GM10266 (cell line): ENCODE measurements at regions not wholly inside any gene's neighbourhood (a gene's known extent, or its start where the extent isn't known, plus 50 kb on each side); places are given as distances from the start of the nearest gene placed in this dataset.

Experiments
- DNase-seq: peaks from one replicate; pipeline ENCODE4 v3.0.0; 2012; ENCODE audit errors: extremely low spot score
- CTCF ChIP-seq: IDR thresholded peaks from 2 replicates; pipeline ENCODE4 v1.5.1; 2012; ENCODE audit warnings: mild to moderate bottlenecking, low read depth; ENCODE audit not compliant: control insufficient read depth, insufficient read depth; ENCODE audit errors: missing control alignments

- DNase-seq = no peak
- no peak for TF ChIP-seq CTCF
These were observed 53.5 kb upstream of the ARL8B start for GRCh38 chr3:5068531-5069050.

- no peak for TF ChIP-seq CTCF
- no peak for DNase-seq
These were observed 52.5 kb upstream of the ARL8B start for GRCh38 chr3:5069627-5070026.

- no peak for DNase-seq
- TF ChIP-seq CTCF = no peak
These were observed 51.0 kb upstream of the ARL8B start for GRCh38 chr3:5071061-5071460.

- no peak for TF ChIP-seq CTCF
- DNase-seq = no peak
These were observed 49.8 kb upstream of the ARL8B start for GRCh38 chr3:5072100-5072816.
